ENCODE measurements at regions not wholly inside any gene's neighbourhood (a gene's known extent, or its start where the extent isn't known, plus 50 kb on each side); places are given as distances from the start of the nearest gene placed in this dataset.

DNA sequence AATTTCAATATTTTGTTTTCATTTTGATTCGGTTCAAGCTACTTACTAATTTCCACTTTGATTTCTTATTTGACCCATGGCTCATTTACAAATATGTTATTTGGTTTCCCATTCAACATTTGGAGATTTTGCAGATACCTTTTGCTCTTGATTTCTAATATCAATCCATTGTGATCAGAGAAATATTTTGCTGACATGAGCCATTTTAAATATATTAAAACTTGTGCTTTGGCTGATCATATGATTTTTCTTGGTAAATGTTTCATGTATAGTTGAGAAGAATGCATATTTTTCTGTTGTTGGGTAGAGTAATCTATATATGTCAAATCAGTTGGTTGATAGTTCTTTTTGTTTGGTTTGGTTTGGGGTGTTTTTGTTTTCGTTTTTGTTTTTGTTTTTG, 95.0 kb downstream of the GASK1B start:
- TF ChIP-seq, protein P1, sequence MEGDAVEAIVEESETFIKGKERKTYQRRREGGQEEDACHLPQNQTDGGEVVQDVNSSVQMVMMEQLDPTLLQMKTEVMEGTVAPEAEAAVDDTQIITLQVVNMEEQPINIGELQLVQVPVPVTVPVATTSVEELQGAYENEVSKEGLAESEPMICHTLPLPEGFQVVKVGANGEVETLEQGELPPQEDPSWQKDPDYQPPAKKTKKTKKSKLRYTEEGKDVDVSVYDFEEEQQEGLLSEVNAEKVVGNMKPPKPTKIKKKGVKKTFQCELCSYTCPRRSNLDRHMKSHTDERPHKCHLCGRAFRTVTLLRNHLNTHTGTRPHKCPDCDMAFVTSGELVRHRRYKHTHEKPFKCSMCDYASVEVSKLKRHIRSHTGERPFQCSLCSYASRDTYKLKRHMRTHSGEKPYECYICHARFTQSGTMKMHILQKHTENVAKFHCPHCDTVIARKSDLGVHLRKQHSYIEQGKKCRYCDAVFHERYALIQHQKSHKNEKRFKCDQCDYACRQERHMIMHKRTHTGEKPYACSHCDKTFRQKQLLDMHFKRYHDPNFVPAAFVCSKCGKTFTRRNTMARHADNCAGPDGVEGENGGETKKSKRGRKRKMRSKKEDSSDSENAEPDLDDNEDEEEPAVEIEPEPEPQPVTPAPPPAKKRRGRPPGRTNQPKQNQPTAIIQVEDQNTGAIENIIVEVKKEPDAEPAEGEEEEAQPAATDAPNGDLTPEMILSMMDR (IDR thresholded peaks at IDR 0.05; ENCODE audit: low read depth, low read length, poor library complexity, severe bottlenecking) = no peak
- TF ChIP-seq EZH2phosphoT487 (IDR thresholded peaks at IDR 0.05; ENCODE audit: borderline replicate concordance, low read length) = no peak

All from DOHH2 (cell line).